Heart right ventricle (tissue), 16 donors: ENCODE measurements at regions not wholly inside any gene's neighbourhood (a gene's known extent, or its start where the extent isn't known, plus 50 kb on each side); places are given as distances from the start of the nearest gene placed in this dataset.

ENCODE experiments used
- ATAC-seq, 8 donors: fragments of 200-7000 bp; cut with Tn5 transposase; one replicate each; pipeline ENCODE4 v1.9.1; 2020; ENCODE audit warnings: mild to moderate bottlenecking in 8 of 8, moderate library complexity in 8 of 8, moderate number of reproducible peaks in 1 of 8
- DNase-seq, 2 donors: peaks; one replicate each; pipeline ENCODE4 v3.0.0-alpha.2; 2020
- H3K27ac ChIP-seq, 10 donors: fragments of 200-600 bp; sonication (generic) in 2 of 10; one replicate each; pipeline versions ENCODE4 v1.5.0 to v1.8.0; 2020 to 2022; ENCODE audit warnings: mild to moderate bottlenecking in 3 of 10
- H3K27me3 ChIP-seq, 7 donors: fragments of 200-600 bp; one replicate each; pipeline ENCODE4 v1.8.0; 2021 to 2022; ENCODE audit warnings: mild to moderate bottlenecking in 2 of 7
- H3K36me3 ChIP-seq, 9 donors: fragments of 200-600 bp; sonication (generic) in 1 of 9; one replicate each; pipeline versions ENCODE4 v1.5.0 to v1.8.0; 2020 to 2022; ENCODE audit warnings: mild to moderate bottlenecking in 2 of 9
- H3K4me1 ChIP-seq, 9 donors: fragments of 200-600 bp; sonication (generic) in 1 of 9; one replicate each; pipeline versions ENCODE4 v1.5.0 to v1.8.0; 2020 to 2022; ENCODE audit warnings: mild to moderate bottlenecking in 4 of 9
- H3K4me3 ChIP-seq, 10 donors: fragments of 200-600 bp; sonication (generic) in 2 of 10; one replicate each; pipeline versions ENCODE4 v1.5.0 to v1.8.0; 2020 to 2022; ENCODE audit warnings: mild to moderate bottlenecking in 7 of 10, moderate library complexity in 2 of 10
- H3K9me3 ChIP-seq, 11 donors: fragments of 200-600 bp in 10 of 11; sonication (generic) in 2 of 11; one replicate each; pipeline versions ENCODE4 v1.5.0 to v1.8.0; 2013 to 2022; ENCODE audit warnings: mild to moderate bottlenecking in 2 of 11, control low read depth in 1 of 11, moderate library complexity in 1 of 11
- WGBS, 2 donors: extraction: QIAGEN DNeasy Blood & Tissue Kit; methylation state at CpG; one replicate each; pipeline ENCODE4 v1.1.7; 2013; ENCODE audit warnings: inconsistent platforms in 1 of 2; 5-methylcytosine and 5-hydroxymethylcytosine counted together
- intact Hi-C, 10 donors: fragments of 100-400 bp; cut with DNase I; formaldehyde crosslinking; loops; one replicate each; pipeline versions ENCODE4 v1.11.1 to v1.14.2; 2022
- TF ChIP-seq, protein P1 (sequence below), 9 donors: fragments of 200-600 bp; sonication (generic) in 2 of 9; IDR thresholded peaks; one replicate each; pipeline versions ENCODE4 v1.5.0 to v1.8.0; 2021 to 2022; ENCODE audit warnings: antibody characterized with exemption in 9 of 9, mild to moderate bottlenecking in 5 of 9, moderate library complexity in 1 of 9
- donor health status: Arrhythmogenic right ventricular cardiomyopathy.
- donor health status: ischemic (EF 13 %, LVEDD 7.1; RV severe dilation, severe dysfunction).
- donor health status: healthy with polysubstance abuse.
- donor health status: DM: no; HTN: yes; CAD: no.
- donor health status: DM: no; HTN: no; CAD: no.
- donor health status: ischemic (EF 25% LVEDD 6.9; RV normal size, moderate dysfunction).
- donor health status: ischemic (EF 25% LVEDD 5.7; RV mildly dilated, moderate dysfunction).
- donor health status: healthy.
- donor health status: DM: yes; HTN: yes; CAD: no.
- donor health status: Ischemic cardiomyopathy.
- donor health status: ischemic (EF 35%, LVEDD 5.7; RV mildly dilated, moderate dysfunction).
- donor health status: nonischemic (EF 11% LVEDD 7.7; RV severe dilation, severe dysfunction).
- donor health status: DM: yes; HTN: yes; CAD: no.
- donor health status: PGD.
- donor health status: ischemic (EF 29% LVEDD 5.4; RV normal size, mild dysfunction).
- donor health status: nonischemic (EF 23%, LVEDD 6.1; RV moderate dilation, normal function).

DNA sequence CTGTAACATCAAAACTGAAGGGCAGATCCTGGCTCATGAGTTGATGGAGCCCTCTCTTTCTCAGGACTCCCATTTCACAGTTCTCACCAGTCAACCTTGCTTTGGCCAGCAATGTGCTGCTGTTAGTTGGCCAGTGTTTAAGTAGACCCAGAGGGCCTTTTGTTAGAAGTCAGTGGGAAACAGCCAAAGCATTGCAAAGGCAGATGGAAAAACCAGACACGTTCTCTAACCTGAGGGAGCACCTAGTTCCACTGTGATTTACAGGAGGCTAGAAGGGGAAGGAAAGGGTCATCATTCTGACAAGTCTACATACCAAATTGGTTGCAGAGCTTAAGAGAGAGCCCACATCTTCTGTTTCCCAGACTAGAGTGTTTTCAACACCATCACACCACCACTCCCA, 196.4 kb downstream of the OPA1 start:
- H3K27me3 ChIP-seq = peaks cover 0 to 70% (median 47%) of the 10 kb centered on the region in 7 donors
- H3K4me1 ChIP-seq = peaks cover 7 to 31% (median 20%) of the 10 kb centered on the region in 9 donors
- WGBS, 2 donors = 82 to 85% methylated on average over 1 of the region's 1 CpG
- no peak overlapping the region for H3K4me3 ChIP-seq
- no peak overlapping the region for H3K27ac ChIP-seq
- ATAC-seq (no peak), DNase-seq (no peak)
- intact Hi-C loops = loop anchor here in 9 of 10 donors (2.0 to 10.0 kb wide), 11 partner anchors 193 to 615 kb away; partner anchors contain the start of gene HES1 (in 5 of the 9)
- no peaks in the 10 kb centered on the region for H3K9me3 ChIP-seq
- TF ChIP-seq, protein P1, sequence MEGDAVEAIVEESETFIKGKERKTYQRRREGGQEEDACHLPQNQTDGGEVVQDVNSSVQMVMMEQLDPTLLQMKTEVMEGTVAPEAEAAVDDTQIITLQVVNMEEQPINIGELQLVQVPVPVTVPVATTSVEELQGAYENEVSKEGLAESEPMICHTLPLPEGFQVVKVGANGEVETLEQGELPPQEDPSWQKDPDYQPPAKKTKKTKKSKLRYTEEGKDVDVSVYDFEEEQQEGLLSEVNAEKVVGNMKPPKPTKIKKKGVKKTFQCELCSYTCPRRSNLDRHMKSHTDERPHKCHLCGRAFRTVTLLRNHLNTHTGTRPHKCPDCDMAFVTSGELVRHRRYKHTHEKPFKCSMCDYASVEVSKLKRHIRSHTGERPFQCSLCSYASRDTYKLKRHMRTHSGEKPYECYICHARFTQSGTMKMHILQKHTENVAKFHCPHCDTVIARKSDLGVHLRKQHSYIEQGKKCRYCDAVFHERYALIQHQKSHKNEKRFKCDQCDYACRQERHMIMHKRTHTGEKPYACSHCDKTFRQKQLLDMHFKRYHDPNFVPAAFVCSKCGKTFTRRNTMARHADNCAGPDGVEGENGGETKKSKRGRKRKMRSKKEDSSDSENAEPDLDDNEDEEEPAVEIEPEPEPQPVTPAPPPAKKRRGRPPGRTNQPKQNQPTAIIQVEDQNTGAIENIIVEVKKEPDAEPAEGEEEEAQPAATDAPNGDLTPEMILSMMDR (IDR thresholded peaks at IDR 0.05) = no peak
- no peaks in the 10 kb centered on the region for H3K36me3 ChIP-seq

GRCh38 chr3:193790086-193790990, 197.3 kb downstream of the OPA1 start:
- Histone ChIP-seq H3K4me1 (peaks cover 7 to 33% (median 21%) of the 10 kb centered on the region in 9 donors), H3K4me3 (no peak overlapping the region), H3K36me3 (no peaks in the 10 kb centered on the region), H3K27ac (no peak overlapping the region), H3K9me3 (no peaks in the 10 kb centered on the region), H3K27me3 (peaks cover 0 to 64% (median 38%) of the 10 kb centered on the region in 7 donors)
- intact Hi-C loops = loop anchor here in 2 of 10 donors (10.0 kb wide), 2 partner anchors 214 to 274 kb away; no protein-coding TSS in a partner anchor
- DNase-seq (no peak), ATAC-seq (no peak)
- 96 to 100% methylated on average over 4 of the region's 4 CpGs for WGBS, 2 donors
- TF ChIP-seq, protein P1 (IDR thresholded peaks at IDR 0.05) = no peak

- intact Hi-C loops = loop anchor here in 2 of 10 donors (10.0 kb wide), 2 partner anchors 213 to 273 kb away; no protein-coding TSS in a partner anchor
- TF ChIP-seq, protein P1 (IDR thresholded peaks at IDR 0.05) = no peak
- DNase-seq (no peak), ATAC-seq (no peak)
- Histone ChIP-seq H3K27me3 (peaks cover 0 to 56% (median 34%) of the 10 kb centered on the region in 7 donors), H3K27ac (no peak overlapping the region), H3K36me3 (no peaks in the 10 kb centered on the region), H3K9me3 (no peaks in the 10 kb centered on the region), H3K4me1 (peaks cover 7 to 33% (median 21%) of the 10 kb centered on the region in 9 donors), H3K4me3 (no peak overlapping the region)
- WGBS, 2 donors = 87 to 88% methylated on average over 17 of the region's 17 CpGs
These were observed 198.3 kb downstream of the OPA1 start for GRCh38 chr3:193791041-193792032.

DNA sequence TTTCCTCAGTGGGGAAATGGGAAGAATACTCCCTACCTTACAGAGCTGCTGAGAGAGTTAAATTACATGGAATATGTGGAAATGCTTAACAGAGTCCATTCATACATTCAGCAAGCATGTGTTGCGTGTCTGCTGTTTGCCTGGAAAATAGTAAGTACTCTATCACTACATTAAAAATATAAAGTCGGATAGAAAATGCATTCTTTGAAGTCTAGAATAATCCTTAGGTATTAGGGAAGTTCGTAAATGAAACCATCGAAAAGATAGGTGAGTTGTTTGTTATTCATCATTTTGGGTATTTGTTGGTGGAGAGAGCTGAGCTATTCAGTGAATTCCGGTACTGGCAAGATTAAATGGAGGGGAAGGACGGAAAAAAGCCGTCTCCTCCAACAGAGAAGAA, 200.1 kb downstream of the OPA1 start:
- no peak for DNase-seq
- TF ChIP-seq, protein P1 (IDR thresholded peaks at IDR 0.05) = no peak
- Histone ChIP-seq H3K27ac (no peak overlapping the region), H3K27me3 (peaks cover 0 to 43% (median 23%) of the 10 kb centered on the region in 7 donors), H3K4me1 (peaks cover 7 to 29% (median 17%) of the 10 kb centered on the region in 9 donors), H3K4me3 (no peak overlapping the region), H3K9me3 (no peaks in the 10 kb centered on the region), H3K36me3 (no peaks in the 10 kb centered on the region)
- intact Hi-C loops = loop anchor here in 2 of 10 donors (10.0 kb wide), 2 partner anchors 212 to 272 kb away; no protein-coding TSS in a partner anchor
- WGBS, 2 donors = 92 to 95% methylated on average over 7 of the region's 7 CpGs
- no peak for ATAC-seq
